Endothelial cell of umbilical vein (primary cell): ENCODE measurements at regions not wholly inside any gene's neighbourhood (a gene's known extent, or its start where the extent isn't known, plus 50 kb on each side); places are given as distances from the start of the nearest gene placed in this dataset.

ENCODE experiments used
- BruUV-seq: library from RNA; stranded (reverse); fragments of 400-500 nt; replicated peaks from 2 replicates; lab custom pipeline; 2021; lab: Mats Ljungman, UMichigan
- CTCF ChIA-PET: fragments of 300-600, 350-600 bp; sonication (Branson Sonifier 250); formaldehyde crosslinking; loops from one replicate; lab custom pipeline; 2021; ENCODE audit warnings: antibody characterized with exemption, inconsistent platforms; lab: Charles Lee
- POLR2A ChIA-PET: fragments of 300-600, 350-600 bp; sonication (Branson Sonifier 250); formaldehyde crosslinking; loops from one replicate; lab custom pipeline; 2021; ENCODE audit warnings: antibody characterized with exemption, inconsistent platforms; lab: Charles Lee
- DNase-seq: peaks from one replicate; pipeline ENCODE4 v3.0.0-alpha.2; 2011; ENCODE audit warnings: low read depth, low spot score
- FAIRE-seq: peaks from 2 replicates; lab custom pipeline; 2011; peaks lifted over from hg19 to GRCh38; lab: Jason Lieb, UNC
- H2AFZ ChIP-seq: 2 replicates; pipeline ENCODE4 v1.6.0; 2012; ENCODE audit warnings: low read depth, low read length, control low read depth, inconsistent platforms
- H3K27ac ChIP-seq: 2 replicates; pipeline ENCODE4 v1.5.1; 2011; ENCODE audit warnings: low read depth, mild to moderate bottlenecking, control low read depth, low read length, moderate library complexity; ENCODE audit not compliant: insufficient read depth
- H3K27me3 ChIP-seq, 2 experiments: 2 replicates each; pipeline versions ENCODE4 v1.6.0 to v1.6.1; 2011; ENCODE audit warnings: low read length in 2 of 2, mixed read lengths in 1 of 2; ENCODE audit not compliant: control insufficient read depth in 2 of 2, insufficient read depth in 2 of 2
- H3K36me3 ChIP-seq, 2 experiments: 2 replicates in 1 of 2; 3 replicates in 1 of 2; pipeline ENCODE4 v1.5.1; 2011; ENCODE audit warnings: low read length in 2 of 2, mild to moderate bottlenecking in 1 of 2, moderate library complexity in 1 of 2; ENCODE audit not compliant: control insufficient read depth in 2 of 2, insufficient read depth in 2 of 2; ENCODE audit errors: extremely low read depth in 1 of 2
- H3K4me1 ChIP-seq: 3 replicates; pipeline ENCODE4 v1.5.1; 2011; ENCODE audit warnings: mild to moderate bottlenecking, low read length; ENCODE audit not compliant: control insufficient read depth, insufficient read depth; ENCODE audit errors: extremely low read depth
- H3K4me2 ChIP-seq: 2 replicates; pipeline ENCODE4 v1.6.1; 2011; ENCODE audit warnings: low read length, control low read depth, mixed read lengths; ENCODE audit not compliant: insufficient read depth
- H3K4me3 ChIP-seq, 3 experiments: fragments of 200-600 bp in 1 of 3; sonication (generic), shearing (Covaris generic) in 1 of 3; replicated peaks in 1 of 3; 2 replicates each; pipeline ENCODE4 v1.5.1; 2011 to 2016; ENCODE audit warnings: control low read depth in 3 of 3, low read length in 3 of 3, mild to moderate bottlenecking in 2 of 3, inconsistent platforms in 1 of 3, low read depth in 1 of 3, moderate library complexity in 1 of 3; ENCODE audit not compliant: insufficient read depth in 1 of 3
- H3K79me2 ChIP-seq: 2 replicates; pipeline ENCODE4 v1.6.0; 2012; ENCODE audit warnings: low read length, inconsistent platforms; ENCODE audit not compliant: control insufficient read depth, insufficient read depth
- H3K9ac ChIP-seq: replicated peaks from 2 replicates; pipeline ENCODE3; 2011; ENCODE audit warnings: low read length, control low read depth; ENCODE audit not compliant: insufficient read depth; ENCODE audit errors: extremely low read depth
- H3K9me1 ChIP-seq: replicated peaks from 3 replicates; pipeline ENCODE4 v1.6.0; 2011; ENCODE audit warnings: mild to moderate bottlenecking, low read length; ENCODE audit not compliant: control insufficient read depth, insufficient read depth; ENCODE audit errors: extremely low read depth
- H3K9me3 ChIP-seq: replicated peaks from 2 replicates; pipeline ENCODE4 v1.5.1; 2012; ENCODE audit warnings: low read length, inconsistent platforms; ENCODE audit not compliant: control insufficient read depth, insufficient read depth
- H4K20me1 ChIP-seq: replicated peaks from 2 replicates; pipeline ENCODE3; 2011; ENCODE audit warnings: mild to moderate bottlenecking, low read length; ENCODE audit not compliant: control insufficient read depth, insufficient read depth; ENCODE audit errors: extremely low read depth
- CTCF ChIP-seq, 2 donors: IDR thresholded peaks; 1 replicate in 1 of 2; 2 replicates in 1 of 2; pipeline ENCODE4 v1.5.1; 2011; ENCODE audit warnings: low read length in 2 of 2, mild to moderate bottlenecking in 2 of 2, moderate library complexity in 2 of 2, control low read depth in 1 of 2, inconsistent platforms in 1 of 2, low read depth in 1 of 2; ENCODE audit not compliant: insufficient read depth in 1 of 2; ENCODE audit errors: extremely low read depth in 1 of 2
- EZH2 ChIP-seq: IDR thresholded peaks from 2 replicates; pipeline ENCODE4 v1.6.1; 2012; ENCODE audit warnings: borderline replicate concordance, low read depth, mild to moderate bottlenecking, moderate library complexity, low read length, inconsistent platforms; ENCODE audit not compliant: severe bottlenecking
- FOS ChIP-seq: IDR thresholded peaks from 2 replicates; pipeline ENCODE4 v1.6.1; 2011; ENCODE audit warnings: mild to moderate bottlenecking, low read length, moderate library complexity, borderline replicate concordance; ENCODE audit not compliant: insufficient read depth
- GATA2 ChIP-seq: IDR thresholded peaks from 2 replicates; pipeline ENCODE4 v1.7.0; 2011; ENCODE audit warnings: low read depth, mild to moderate bottlenecking, moderate library complexity, mixed read lengths, low read length; ENCODE audit not compliant: insufficient read length, insufficient read depth
- JUN ChIP-seq: IDR thresholded peaks from 2 replicates; pipeline ENCODE4 v1.6.1; 2011; ENCODE audit warnings: borderline replicate concordance, low read depth; ENCODE audit not compliant: insufficient read length, insufficient read depth
- MAX ChIP-seq: IDR thresholded peaks from 2 replicates; pipeline ENCODE4 v1.6.1; 2011; ENCODE audit not compliant: insufficient read depth, insufficient read length
- MYC ChIP-seq: IDR thresholded peaks from one replicate; pipeline ENCODE4 v1.6.1; 2011; ENCODE audit warnings: mild to moderate bottlenecking, low read depth, low read length
- POLR2A ChIP-seq: IDR thresholded peaks from 2 replicates; pipeline ENCODE4 v1.6.1; 2012; ENCODE audit warnings: low read depth, mild to moderate bottlenecking, control low read depth, low read length
- POLR2AphosphoS5 ChIP-seq: IDR thresholded peaks from 2 replicates; pipeline ENCODE4 v1.6.1; 2012; ENCODE audit warnings: low read depth, mild to moderate bottlenecking, control low read depth, low read length, moderate library complexity; ENCODE audit not compliant: insufficient read depth
- dilution Hi-C: fragments of 300-500 bp; cut with MboI; formaldehyde crosslinking; loops from one replicate; pipeline ENCODE4 v1.15.0; 2019; ENCODE audit warnings: low sequenced_read_pairs; ENCODE audit not compliant: extremely low pct_ligation_motif_present
- intact Hi-C: fragments of 100-400 bp; cut with micrococcal nuclease; formaldehyde crosslinking; loops from one replicate; pipeline ENCODE4 v1.10.0; 2022

GRCh38 chr7:46664453-46664852 is 743.4 kb upstream of the IGFBP3 start:
- Histone ChIP-seq H3K27ac (no peak overlapping the region), H3K9me3 (no peaks in the 10 kb centered on the region), H3K4me3 (no peak overlapping the region), H3K9me1 (no peaks in the 10 kb centered on the region), H2AFZ (no peak overlapping the region), H3K4me1 (no peaks in the 10 kb centered on the region), H3K79me2 (no peaks in the 10 kb centered on the region), H3K9ac (no peak overlapping the region), H3K36me3 (no peaks in the 10 kb centered on the region), H3K4me2 (no peak overlapping the region), H3K27me3 (no peaks in the 10 kb centered on the region), H4K20me1 (no peaks in the 10 kb centered on the region)
- intact Hi-C loops (no loop called here), dilution Hi-C loops (no loop called here)
- ChIA-PET CTCF (no interaction called here), POLR2A (no interaction called here)
- TF ChIP-seq POLR2A, result no peak
- no peak for TF ChIP-seq GATA2
- no peak for TF ChIP-seq JUN
- no peak for TF ChIP-seq MYC
- TF ChIP-seq EZH2, result no peak
- no peak for TF ChIP-seq FOS
- TF ChIP-seq POLR2AphosphoS5, result no peak
- TF ChIP-seq MAX, result no peak
- no peak for TF ChIP-seq CTCF (IDR thresholded peaks at IDR 0.05; ENCODE audit: extremely low read depth in 1 of 2, insufficient read depth in 1 of 2, low read depth in 1 of 2, low read length in 2 of 2)
- DNase-seq (no peak), FAIRE-seq (no peak)
- BruUV-seq, result no TSS peak
